Lower lobe of right lung (tissue), 2 donors: ENCODE measurements at regions not wholly inside any gene's neighbourhood (a gene's known extent, or its start where the extent isn't known, plus 50 kb on each side); places are given as distances from the start of the nearest gene placed in this dataset.

Experiments
- ATAC-seq, 2 donors: fragments of 200-7000 bp; cut with Tn5 transposase; one replicate each; pipeline ENCODE4 v1.9.1; 2020 to 2022; ENCODE audit warnings: mild to moderate bottlenecking in 2 of 2, moderate library complexity in 2 of 2
- DNase-seq: peaks from one replicate; pipeline ENCODE4 v3.0.0-alpha.2; 2020
- H3K27ac ChIP-seq: fragments of 200-600 bp; one replicate; pipeline ENCODE4 v1.8.0; 2022
- H3K27me3 ChIP-seq: fragments of 200-600 bp; one replicate; pipeline ENCODE4 v1.8.0; 2022; ENCODE audit warnings: low read depth
- H3K36me3 ChIP-seq: fragments of 200-600 bp; one replicate; pipeline ENCODE4 v1.8.0; 2022; ENCODE audit warnings: mild to moderate bottlenecking
- H3K4me1 ChIP-seq: fragments of 200-600 bp; one replicate; pipeline ENCODE4 v1.8.0; 2022
- H3K4me3 ChIP-seq: fragments of 200-600 bp; one replicate; pipeline ENCODE4 v1.8.0; 2022; ENCODE audit warnings: mild to moderate bottlenecking
- H3K9me3 ChIP-seq: fragments of 200-600 bp; one replicate; pipeline ENCODE4 v1.8.0; 2022
- intact Hi-C: fragments of 100-400 bp; cut with DNase I; formaldehyde crosslinking; loops from one replicate; pipeline ENCODE4 v1.11.0; 2022
- TF ChIP-seq, protein P1 (sequence below): fragments of 200-600 bp; IDR thresholded peaks from one replicate; pipeline ENCODE4 v1.8.0; 2022; ENCODE audit warnings: antibody characterized with exemption, mild to moderate bottlenecking
- donor health status: DM: no; HTN: yes; CAD: no; lungs with severe emphysema.

- DNase-seq, result no peak
These were observed 104.8 kb upstream of the ZNF32 start for GRCh38 chr10:43753397-43754061.

DNA sequence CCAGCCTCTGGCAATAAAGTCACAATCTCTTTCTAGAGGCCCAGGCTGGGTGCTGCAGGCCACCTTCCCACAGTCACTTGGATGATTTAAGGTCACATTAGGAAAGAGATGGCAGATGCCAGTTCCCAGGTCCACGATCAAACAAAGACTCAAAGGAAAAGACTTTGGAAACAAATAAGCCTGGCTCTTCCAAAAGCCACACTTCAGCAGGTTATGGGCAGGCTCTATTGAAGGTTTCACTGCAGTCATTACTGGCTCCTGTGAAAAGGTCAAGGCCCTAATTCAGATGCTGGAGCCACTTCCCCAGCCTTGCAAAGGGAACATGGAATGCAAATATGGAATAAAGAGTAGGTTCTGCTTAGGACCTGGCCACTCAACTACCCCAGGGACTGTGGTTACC lies 104.0 kb upstream of the ZNF32 start:
- TF ChIP-seq, protein P1, sequence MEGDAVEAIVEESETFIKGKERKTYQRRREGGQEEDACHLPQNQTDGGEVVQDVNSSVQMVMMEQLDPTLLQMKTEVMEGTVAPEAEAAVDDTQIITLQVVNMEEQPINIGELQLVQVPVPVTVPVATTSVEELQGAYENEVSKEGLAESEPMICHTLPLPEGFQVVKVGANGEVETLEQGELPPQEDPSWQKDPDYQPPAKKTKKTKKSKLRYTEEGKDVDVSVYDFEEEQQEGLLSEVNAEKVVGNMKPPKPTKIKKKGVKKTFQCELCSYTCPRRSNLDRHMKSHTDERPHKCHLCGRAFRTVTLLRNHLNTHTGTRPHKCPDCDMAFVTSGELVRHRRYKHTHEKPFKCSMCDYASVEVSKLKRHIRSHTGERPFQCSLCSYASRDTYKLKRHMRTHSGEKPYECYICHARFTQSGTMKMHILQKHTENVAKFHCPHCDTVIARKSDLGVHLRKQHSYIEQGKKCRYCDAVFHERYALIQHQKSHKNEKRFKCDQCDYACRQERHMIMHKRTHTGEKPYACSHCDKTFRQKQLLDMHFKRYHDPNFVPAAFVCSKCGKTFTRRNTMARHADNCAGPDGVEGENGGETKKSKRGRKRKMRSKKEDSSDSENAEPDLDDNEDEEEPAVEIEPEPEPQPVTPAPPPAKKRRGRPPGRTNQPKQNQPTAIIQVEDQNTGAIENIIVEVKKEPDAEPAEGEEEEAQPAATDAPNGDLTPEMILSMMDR, result no peak
- intact Hi-C loops, result no loop called here
- H3K27ac ChIP-seq, result no peak overlapping the region
- no peaks in the 10 kb centered on the region for H3K27me3 ChIP-seq
- DNase-seq (no peak), ATAC-seq (no peak)
- no peak overlapping the region for H3K4me3 ChIP-seq
- no peaks in the 10 kb centered on the region for H3K36me3 ChIP-seq
- no peaks in the 10 kb centered on the region for H3K9me3 ChIP-seq
- H3K4me1 ChIP-seq, result no peaks in the 10 kb centered on the region

More at GRCh38 chr10:43753397-43754061, 104.8 kb upstream of the ZNF32 start:
- no peak overlapping the region for H3K27ac ChIP-seq
- no peak for ATAC-seq
- no peak overlapping the region for H3K4me3 ChIP-seq
- H3K9me3 ChIP-seq, result no peaks in the 10 kb centered on the region
- H3K27me3 ChIP-seq, result no peaks in the 10 kb centered on the region
- intact Hi-C loops, result no loop called here
- TF ChIP-seq, protein P1, result no peak
- no peaks in the 10 kb centered on the region for H3K36me3 ChIP-seq
- no peaks in the 10 kb centered on the region for H3K4me1 ChIP-seq

DNA sequence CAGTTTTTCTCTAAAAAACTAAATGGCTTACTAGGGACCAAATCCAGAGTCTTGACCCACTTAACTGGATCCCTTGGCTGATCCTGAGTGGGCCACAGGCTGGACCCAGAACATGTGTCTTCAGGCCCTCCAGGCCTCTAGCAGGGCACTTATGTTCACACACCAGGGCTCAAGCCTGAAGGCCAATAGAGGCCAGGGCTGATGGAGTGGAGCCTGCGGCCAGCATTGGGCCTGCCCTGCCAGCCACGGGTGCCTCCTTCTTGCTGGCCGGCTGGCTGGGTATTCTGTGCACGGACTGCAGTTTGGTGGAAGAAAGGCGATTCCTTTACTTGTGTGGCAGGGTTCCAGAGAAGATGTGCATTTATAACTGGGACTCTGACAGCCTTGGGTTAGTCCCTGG lies 103.0 kb upstream of the ZNF32 start:
- no peaks in the 10 kb centered on the region for H3K9me3 ChIP-seq
- DNase-seq, result no peak
- no peaks in the 10 kb centered on the region for H3K36me3 ChIP-seq
- no peak overlapping the region for H3K4me3 ChIP-seq
- TF ChIP-seq, protein P1, result no peak
- H3K27ac ChIP-seq, result no peak overlapping the region
- no peak for ATAC-seq
- no peaks in the 10 kb centered on the region for H3K4me1 ChIP-seq
- intact Hi-C loops, result no loop called here
- H3K27me3 ChIP-seq, result no peaks in the 10 kb centered on the region

GRCh38 chr10:43749940-43750552 lies 101.4 kb upstream of the ZNF32 start:
- DNase-seq (no peak), ATAC-seq (no peak)
- no peaks in the 10 kb centered on the region for H3K4me1 ChIP-seq
- intact Hi-C loops, result no loop called here
- H3K36me3 ChIP-seq, result no peaks in the 10 kb centered on the region
- TF ChIP-seq, protein P1, result no peak
- no peaks in the 10 kb centered on the region for H3K27me3 ChIP-seq
- H3K4me3 ChIP-seq, result no peak overlapping the region
- H3K9me3 ChIP-seq, result no peaks in the 10 kb centered on the region
- no peak overlapping the region for H3K27ac ChIP-seq

DNA sequence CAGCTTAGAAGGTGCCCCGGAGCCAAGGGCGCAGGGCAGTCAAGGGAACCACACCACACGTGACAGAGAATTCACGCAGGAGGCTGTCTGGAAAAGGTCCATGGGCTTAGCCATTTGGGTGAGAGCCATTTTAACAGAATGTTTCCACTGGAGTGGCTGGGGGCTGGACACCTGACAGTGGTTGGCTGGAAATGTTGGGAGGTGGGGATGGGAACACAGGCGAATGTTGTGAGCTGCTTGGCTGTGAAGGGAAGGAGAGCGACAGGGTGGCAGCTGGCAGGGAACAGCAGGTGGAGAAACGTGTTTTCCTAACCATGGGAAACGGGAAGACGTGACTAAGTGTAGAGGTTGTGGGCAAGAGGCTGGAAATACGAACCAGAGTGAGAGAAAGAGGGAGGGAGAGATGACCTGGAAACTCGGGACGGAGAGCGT lies 100.5 kb upstream of the ZNF32 start:
- no peaks in the 10 kb centered on the region for H3K36me3 ChIP-seq
- H3K27me3 ChIP-seq, result no peaks in the 10 kb centered on the region
- H3K27ac ChIP-seq, result no peak overlapping the region
- ATAC-seq (no peak), DNase-seq (no peak)
- TF ChIP-seq, protein P1, result no peak
- no peak overlapping the region for H3K4me3 ChIP-seq
- intact Hi-C loops, result no loop called here
- no peaks in the 10 kb centered on the region for H3K4me1 ChIP-seq
- no peaks in the 10 kb centered on the region for H3K9me3 ChIP-seq
